ENCODE measurements at regions not wholly inside any gene's neighbourhood (a gene's known extent, or its start where the extent isn't known, plus 50 kb on each side); places are given as distances from the start of the nearest gene placed in this dataset.

GRCh38 chr16:85399583-85400284 is 213.4 kb upstream of the GSE1 start:
- no peak for TF ChIP-seq CTCF (IDR thresholded peaks at IDR 0.05)
- TF ChIP-seq POLR2A (IDR thresholded peaks at IDR 0.05), result no peak

All from heart left ventricle (tissue), 13 donors.